Activated T-helper 1 cell treated with anti-CD3 and anti-CD28 coated beads, Interleukin-12 subunit alpha, Interleukin-12 subunit beta, Interleukin-2, Interleukin-4 antibody, amounts not matched to agents 30 ng/mL and 10 ng/mL and 1 ng/mL, durations not matched to agents 14 hours and 24 hours and 36 hours (primary cell): ENCODE measurements at regions not wholly inside any gene's neighbourhood (a gene's known extent, or its start where the extent isn't known, plus 50 kb on each side); places are given as distances from the start of the nearest gene placed in this dataset.

ENCODE experiments used
- DNase-seq: peaks from one replicate; pipeline ENCODE4 v3.0.0; 2021; ENCODE audit warnings: low spot score
- H3K27ac Mint-ChIP-seq: one replicate; pipeline ENCODE4 v1.8.0; 2021; ENCODE audit warnings: mild to moderate bottlenecking, mixed read lengths
- H3K27me3 Mint-ChIP-seq: one replicate; pipeline ENCODE4 v1.8.0; 2022; ENCODE audit warnings: mild to moderate bottlenecking, moderate library complexity, mixed read lengths; ENCODE audit not compliant: insufficient read depth
- H3K36me3 Mint-ChIP-seq: one replicate; pipeline ENCODE4 v1.8.0; 2021; ENCODE audit warnings: low read depth, mixed read lengths
- H3K4me1 Mint-ChIP-seq: one replicate; pipeline ENCODE4 v1.8.0; 2021; ENCODE audit warnings: low read depth, mixed read lengths
- H3K4me3 Mint-ChIP-seq: one replicate; pipeline ENCODE4 v1.8.0; 2021; ENCODE audit warnings: mild to moderate bottlenecking, moderate library complexity, mixed read lengths
- H3K9me3 Mint-ChIP-seq: one replicate; pipeline ENCODE4 v1.8.0; 2021; ENCODE audit warnings: mixed read lengths
- intact Hi-C: fragments of 100-400 bp; cut with micrococcal nuclease; formaldehyde crosslinking; loops from one replicate; pipeline ENCODE4 v1.15.1; 2024

- DNase-seq = no peak
- no peaks in the 10 kb centered on the region for H3K4me1 Mint-ChIP-seq
- no peaks in the 10 kb centered on the region for H3K36me3 Mint-ChIP-seq
- intact Hi-C loops = no loop called here
- no peak overlapping the region for H3K4me3 Mint-ChIP-seq
- no peaks in the 10 kb centered on the region for H3K27me3 Mint-ChIP-seq
- no peak overlapping the region for H3K27ac Mint-ChIP-seq
- H3K9me3 Mint-ChIP-seq = no peaks in the 10 kb centered on the region
Observed at GRCh38 chr9:82560036-82560435, 502.9 kb downstream of the RASEF start.

GRCh38 chr9:82560457-82560904, 502.5 kb downstream of the RASEF start:
- no peaks in the 10 kb centered on the region for H3K36me3 Mint-ChIP-seq

GRCh38 chr9:82563094-82563493, 499.8 kb downstream of the RASEF start:
- Mint-ChIP-seq H3K4me3 (no peak overlapping the region), H3K9me3 (no peaks in the 10 kb centered on the region), H3K27me3 (no peaks in the 10 kb centered on the region), H3K4me1 (no peaks in the 10 kb centered on the region), H3K27ac (no peak overlapping the region), H3K36me3 (no peaks in the 10 kb centered on the region)
- intact Hi-C loops = no loop called here
- no peak for DNase-seq

More at GRCh38 chr9:82560457-82560904, 502.5 kb downstream of the RASEF start:
- H3K27me3 Mint-ChIP-seq = no peaks in the 10 kb centered on the region
- no peaks in the 10 kb centered on the region for H3K9me3 Mint-ChIP-seq
- no peaks in the 10 kb centered on the region for H3K4me1 Mint-ChIP-seq
- intact Hi-C loops = no loop called here
- no peak for DNase-seq
- no peak overlapping the region for H3K4me3 Mint-ChIP-seq
- H3K27ac Mint-ChIP-seq = no peak overlapping the region

- intact Hi-C loops = no loop called here
- no peak for DNase-seq
- no peak overlapping the region for H3K4me3 Mint-ChIP-seq
- no peaks in the 10 kb centered on the region for H3K27me3 Mint-ChIP-seq
- no peak overlapping the region for H3K27ac Mint-ChIP-seq
- no peaks in the 10 kb centered on the region for H3K4me1 Mint-ChIP-seq
- no peaks in the 10 kb centered on the region for H3K9me3 Mint-ChIP-seq
- H3K36me3 Mint-ChIP-seq = no peaks in the 10 kb centered on the region
Observed at GRCh38 chr9:82563841-82564240, 499.1 kb downstream of the RASEF start.

GRCh38 chr9:82565188-82565969, 497.6 kb downstream of the RASEF start:
- H3K36me3 Mint-ChIP-seq = no peaks in the 10 kb centered on the region
- intact Hi-C loops = no loop called here
- no peaks in the 10 kb centered on the region for H3K9me3 Mint-ChIP-seq
- DNase-seq = no peak
- no peak overlapping the region for H3K27ac Mint-ChIP-seq
- H3K27me3 Mint-ChIP-seq = no peaks in the 10 kb centered on the region
- H3K4me1 Mint-ChIP-seq = no peaks in the 10 kb centered on the region
- no peak overlapping the region for H3K4me3 Mint-ChIP-seq

GRCh38 chr9:82567953-82568352, 495.0 kb downstream of the RASEF start:
- no peak for DNase-seq
- Mint-ChIP-seq H3K36me3 (no peaks in the 10 kb centered on the region), H3K4me1 (no peaks in the 10 kb centered on the region), H3K9me3 (peaks cover under 1% of the 10 kb centered on the region), H3K4me3 (no peak overlapping the region), H3K27me3 (no peaks in the 10 kb centered on the region), H3K27ac (no peak overlapping the region)
- intact Hi-C loops = no loop called here

GRCh38 chr9:82570226-82570625, 492.7 kb downstream of the RASEF start:
- intact Hi-C loops = no loop called here
- DNase-seq = no peak
- H3K27ac Mint-ChIP-seq = no peak overlapping the region
- H3K9me3 Mint-ChIP-seq = peaks cover 18% of the 10 kb centered on the region
- no peaks in the 10 kb centered on the region for H3K27me3 Mint-ChIP-seq
- no peaks in the 10 kb centered on the region for H3K36me3 Mint-ChIP-seq
- no peaks in the 10 kb centered on the region for H3K4me1 Mint-ChIP-seq
- H3K4me3 Mint-ChIP-seq = no peak overlapping the region

- intact Hi-C loops = no loop called here
Observed at GRCh38 chr9:82571540-82571939, 491.4 kb downstream of the RASEF start.

GRCh38 chr9:82572146-82572545, 490.8 kb downstream of the RASEF start:
- no peak overlapping the region for H3K4me3 Mint-ChIP-seq
- H3K36me3 Mint-ChIP-seq = no peaks in the 10 kb centered on the region
- H3K27ac Mint-ChIP-seq = no peak overlapping the region

More at GRCh38 chr9:82571540-82571939, 491.4 kb downstream of the RASEF start:
- Mint-ChIP-seq H3K27me3 (no peaks in the 10 kb centered on the region), H3K4me1 (no peaks in the 10 kb centered on the region), H3K27ac (no peak overlapping the region), H3K4me3 (no peak overlapping the region), H3K36me3 (no peaks in the 10 kb centered on the region), H3K9me3 (peaks cover 23% of the 10 kb centered on the region)
- no peak for DNase-seq

GRCh38 chr9:82574911-82575310, 488.0 kb downstream of the RASEF start:
- H3K27me3 Mint-ChIP-seq = no peaks in the 10 kb centered on the region
- DNase-seq = no peak
- H3K9me3 Mint-ChIP-seq = peaks cover 26% of the 10 kb centered on the region
- H3K27ac Mint-ChIP-seq = no peak overlapping the region
- no peaks in the 10 kb centered on the region for H3K36me3 Mint-ChIP-seq
- H3K4me1 Mint-ChIP-seq = no peaks in the 10 kb centered on the region
- no peak overlapping the region for H3K4me3 Mint-ChIP-seq
- intact Hi-C loops = no loop called here

More at GRCh38 chr9:82572146-82572545, 490.8 kb downstream of the RASEF start:
- DNase-seq = no peak
- intact Hi-C loops = no loop called here
- H3K9me3 Mint-ChIP-seq = peaks cover 23% of the 10 kb centered on the region
- no peaks in the 10 kb centered on the region for H3K4me1 Mint-ChIP-seq
- H3K27me3 Mint-ChIP-seq = no peaks in the 10 kb centered on the region

- Mint-ChIP-seq H3K9me3 (peaks cover 7% of the 10 kb centered on the region), H3K4me3 (no peak overlapping the region), H3K27ac (no peak overlapping the region), H3K4me1 (no peaks in the 10 kb centered on the region), H3K27me3 (no peaks in the 10 kb centered on the region), H3K36me3 (no peaks in the 10 kb centered on the region)
- intact Hi-C loops = no loop called here
- no peak for DNase-seq
Observed at GRCh38 chr9:82580921-82581320, 482.0 kb downstream of the RASEF start.

- Mint-ChIP-seq H3K27me3 (no peaks in the 10 kb centered on the region), H3K27ac (no peak overlapping the region), H3K9me3 (peaks cover 7% of the 10 kb centered on the region), H3K4me1 (no peaks in the 10 kb centered on the region), H3K36me3 (no peaks in the 10 kb centered on the region), H3K4me3 (no peak overlapping the region)
- intact Hi-C loops = no loop called here
- DNase-seq = no peak
Observed at GRCh38 chr9:82581516-82581915, 481.4 kb downstream of the RASEF start.

- H3K4me1 Mint-ChIP-seq = no peaks in the 10 kb centered on the region
- H3K36me3 Mint-ChIP-seq = no peaks in the 10 kb centered on the region
- no peak overlapping the region for H3K4me3 Mint-ChIP-seq
- H3K27ac Mint-ChIP-seq = no peak overlapping the region
- H3K27me3 Mint-ChIP-seq = no peaks in the 10 kb centered on the region
- DNase-seq = no peak
- peaks cover 7% of the 10 kb centered on the region for H3K9me3 Mint-ChIP-seq
- intact Hi-C loops = no loop called here
Observed at GRCh38 chr9:82581935-82582334, 481.0 kb downstream of the RASEF start.

GRCh38 chr9:82582693-82583092, 480.2 kb downstream of the RASEF start:
- Mint-ChIP-seq H3K27ac (no peak overlapping the region), H3K4me3 (no peak overlapping the region), H3K4me1 (no peaks in the 10 kb centered on the region), H3K9me3 (peaks cover 7% of the 10 kb centered on the region), H3K27me3 (no peaks in the 10 kb centered on the region), H3K36me3 (no peaks in the 10 kb centered on the region)
- intact Hi-C loops = no loop called here
- no peak for DNase-seq
